ENCODE measurements at regions not wholly inside any gene's neighbourhood (a gene's known extent, or its start where the extent isn't known, plus 50 kb on each side); places are given as distances from the start of the nearest gene placed in this dataset.

- Histone ChIP-seq H3K27ac (ENCODE audit: low read depth, low read length, poor library complexity, severe bottlenecking) (no peak overlapping the region), H3K4me3 (ENCODE audit: low read depth, low read length, poor library complexity, severe bottlenecking) (no peak overlapping the region), H3K79me2 (ENCODE audit: insufficient read depth, low read depth, low read length) (no peaks in the 10 kb centered on the region), H3K36me3 (ENCODE audit: insufficient read depth, low read length) (no peaks in the 10 kb centered on the region), H3K9me2 (ENCODE audit: insufficient read depth, low read length) (no peaks in the 10 kb centered on the region), H3K9me3 (ENCODE audit: low read length) (no peaks in the 10 kb centered on the region), H4K20me1 (ENCODE audit: insufficient read depth, low read length) (no peaks in the 10 kb centered on the region), H3K4me1 (ENCODE audit: insufficient read depth, low read length, poor library complexity, severe bottlenecking) (no peaks in the 10 kb centered on the region), H3K4me2 (ENCODE audit: low read length) (no peak overlapping the region), H2AFZ (ENCODE audit: low read length) (no peak overlapping the region)
- DNase-seq (ENCODE audit: low spot score) = no peak
- intact Hi-C loops (cut with micrococcal nuclease; ENCODE audit: unreplicated experiment) = no loop called here
- POLR2A ChIA-PET = interaction anchor here (0.7 to 0.9 kb wide), 2 partner anchors 8 to 1279 kb away, joined by 3 read pairs; no protein-coding TSS in a partner anchor
- TF ChIP-seq CTCF (conservative IDR thresholded peaks at IDR 0.05; ENCODE audit: low read length) (no peak), EZH2phosphoT487 (IDR thresholded peaks at IDR 0.05; ENCODE audit: borderline replicate concordance, low read depth, low read length) (no peak)
- no TSS peak for BruUV-seq (replicated peaks)
- CTCF ChIA-PET (ENCODE audit: unreplicated experiment) = no interaction called here
Observed at GRCh38 chr3:66629150-66629981, 128.5 kb upstream of the LRIG1 start.

GRCh38 chr3:66629982-66630368 is 129.2 kb upstream of the LRIG1 start:
- CTCF ChIA-PET (ENCODE audit: unreplicated experiment) = no interaction called here
- TF ChIP-seq EZH2phosphoT487 (IDR thresholded peaks at IDR 0.05; ENCODE audit: borderline replicate concordance, low read depth, low read length) = no peak
- TF ChIP-seq CTCF (conservative IDR thresholded peaks at IDR 0.05; ENCODE audit: low read length) = no peak
- Histone ChIP-seq H3K4me3 (ENCODE audit: low read depth, low read length, poor library complexity, severe bottlenecking) (no peak overlapping the region), H3K79me2 (ENCODE audit: insufficient read depth, low read depth, low read length) (no peaks in the 10 kb centered on the region), H3K4me2 (ENCODE audit: low read length) (no peak overlapping the region), H3K9me2 (ENCODE audit: insufficient read depth, low read length) (no peaks in the 10 kb centered on the region), H3K9me3 (ENCODE audit: low read length) (no peaks in the 10 kb centered on the region), H3K27ac (ENCODE audit: low read depth, low read length, poor library complexity, severe bottlenecking) (no peak overlapping the region), H3K36me3 (ENCODE audit: insufficient read depth, low read length) (no peaks in the 10 kb centered on the region), H2AFZ (ENCODE audit: low read length) (no peak overlapping the region), H3K4me1 (ENCODE audit: insufficient read depth, low read length, poor library complexity, severe bottlenecking) (no peaks in the 10 kb centered on the region), H4K20me1 (ENCODE audit: insufficient read depth, low read length) (no peaks in the 10 kb centered on the region)
- BruUV-seq (replicated peaks) = no TSS peak
- POLR2A ChIA-PET = no interaction called here
- no peak for DNase-seq (ENCODE audit: low spot score)
- intact Hi-C loops (cut with micrococcal nuclease; ENCODE audit: unreplicated experiment) = no loop called here
